NOMO-1 treated with dmso at 0.1 percent for 144 hours (cell line): ENCODE measurements at regions not wholly inside any gene's neighbourhood (a gene's known extent, or its start where the extent isn't known, plus 50 kb on each side); places are given as distances from the start of the nearest gene placed in this dataset.

ENCODE experiments used
- DNase-seq: peaks from one replicate; lab custom pipeline; 2025; ENCODE audit not compliant: unreplicated experiment; lab: John Stamatoyannopoulos, UW

GRCh38 chr11:79897896-79898295 is 457.1 kb upstream of the TENM4 start:
- DNase-seq: no peak

- no peak for DNase-seq
These were observed 455.4 kb upstream of the TENM4 start for GRCh38 chr11:79896258-79896657.

GRCh38 chr11:79894111-79894510 is 453.3 kb upstream of the TENM4 start:
- no peak for DNase-seq

DNA sequence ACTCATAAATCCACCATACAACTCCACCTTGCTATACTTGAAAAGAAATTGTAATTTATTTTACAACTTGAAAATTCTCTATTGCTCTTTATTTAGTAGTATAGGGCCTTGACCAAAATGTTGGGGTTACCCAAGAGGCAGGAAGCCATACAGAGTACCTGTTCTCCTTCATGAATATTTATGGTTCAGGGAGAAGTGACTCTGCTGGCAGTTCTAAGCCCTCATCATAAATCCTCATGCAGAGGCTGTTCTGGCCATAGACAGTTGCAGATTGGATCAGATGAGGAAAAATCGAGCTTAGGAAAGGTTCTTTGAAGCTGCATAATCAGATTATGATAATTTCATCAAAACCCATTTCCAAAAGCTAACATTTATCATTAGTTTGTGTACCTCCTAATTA is 449.4 kb upstream of the TENM4 start:
- no peak for DNase-seq

- DNase-seq: no peak
These were observed 424.1 kb upstream of the TENM4 start for GRCh38 chr11:79864882-79865281.

GRCh38 chr11:79860336-79860735 is 419.5 kb upstream of the TENM4 start:
- DNase-seq: no peak

GRCh38 chr11:79857377-79858214 is 416.8 kb upstream of the TENM4 start:
- no peak for DNase-seq

DNA sequence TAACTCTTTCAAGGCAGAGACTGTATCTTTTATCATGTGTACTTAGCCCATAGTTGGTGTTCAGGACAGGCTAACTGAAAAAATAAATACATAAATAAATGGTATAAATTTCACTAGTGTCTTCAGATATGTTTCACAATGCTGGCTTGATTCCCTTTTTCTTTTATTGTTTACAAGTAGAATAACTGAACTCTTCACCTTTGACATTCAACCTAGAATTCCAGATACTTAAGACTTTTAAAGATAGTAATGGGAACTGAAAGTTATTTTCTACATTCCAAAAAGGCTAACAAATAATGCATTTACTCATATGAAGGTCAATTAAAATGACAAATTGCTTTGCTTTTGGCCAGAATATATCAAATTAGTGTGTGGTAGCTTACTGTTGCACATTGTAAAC is 411.3 kb upstream of the TENM4 start:
- DNase-seq: no peak

DNA sequence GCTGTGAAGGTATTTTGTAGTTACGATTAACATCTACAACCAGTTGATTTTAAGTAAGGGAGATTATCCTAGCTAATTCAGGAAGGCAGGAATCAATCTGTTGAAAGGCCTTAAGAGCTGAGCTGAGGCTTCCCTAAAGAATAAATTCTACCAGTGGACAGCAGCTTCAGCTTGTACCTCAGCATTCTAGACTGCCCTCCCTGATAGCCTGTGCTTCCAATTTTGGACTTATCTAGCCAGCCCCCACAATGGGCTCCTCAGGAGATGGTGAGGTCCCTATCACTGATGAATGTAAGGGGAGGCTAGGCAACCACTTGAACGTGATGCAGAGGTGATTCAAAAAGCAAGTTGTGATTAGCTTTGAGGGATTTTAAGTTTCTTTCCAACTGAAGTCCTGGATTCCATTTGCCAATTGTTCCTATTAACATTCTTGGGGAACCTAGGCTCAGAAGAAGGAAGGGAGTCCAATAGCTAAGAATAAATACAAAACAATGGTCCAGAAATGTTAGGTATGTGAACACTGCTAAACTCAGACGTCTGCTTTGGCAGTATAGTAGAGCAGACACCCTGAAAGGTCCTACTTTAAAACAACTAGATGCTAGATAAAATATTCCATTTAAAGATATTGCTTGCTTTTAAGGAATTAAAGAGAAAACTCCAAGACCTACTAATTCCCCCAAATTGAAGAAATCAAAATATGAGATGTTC is 404.3 kb upstream of the TENM4 start:
- DNase-seq: no peak

DNA sequence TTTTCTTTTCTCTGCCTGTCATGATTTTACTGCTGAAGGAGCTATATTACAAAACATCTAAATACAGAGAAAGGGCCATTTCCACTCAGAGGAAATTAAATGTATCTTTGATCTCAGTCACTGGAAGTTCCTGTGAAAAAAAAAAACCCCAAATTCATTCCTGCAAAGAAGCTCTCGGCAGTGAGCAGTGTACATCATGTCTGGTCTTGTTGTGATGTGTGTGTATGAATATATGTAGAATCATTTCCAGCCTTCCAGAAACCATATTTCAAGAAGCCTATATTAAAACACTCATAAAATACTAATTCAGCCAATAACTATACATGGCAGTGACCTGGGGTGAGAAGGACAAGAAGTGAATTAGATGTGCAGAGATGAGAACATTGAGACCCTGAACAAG is 393.2 kb upstream of the TENM4 start:
- DNase-seq: no peak

DNA sequence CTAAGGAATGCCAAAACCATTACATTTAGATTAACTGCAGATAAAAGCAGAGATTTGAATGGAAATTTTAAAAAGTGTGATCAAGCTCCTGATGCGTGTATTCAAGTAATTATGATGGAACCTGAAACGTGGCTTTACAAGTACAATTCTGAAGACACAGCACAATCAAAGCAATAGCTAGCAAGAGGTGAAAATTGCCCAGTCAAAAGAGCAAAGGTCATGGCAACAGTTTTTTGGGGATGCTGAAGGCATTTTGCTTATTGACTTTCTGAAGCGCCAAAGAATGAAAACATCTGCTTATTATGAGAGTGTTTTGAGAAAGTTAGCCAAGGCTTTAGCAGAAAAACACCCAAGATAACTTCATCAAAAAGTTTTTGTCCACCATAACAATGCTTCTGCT is 389.6 kb upstream of the TENM4 start:
- DNase-seq: no peak

GRCh38 chr11:79829891-79830290 is 389.1 kb upstream of the TENM4 start:
- no peak for DNase-seq

- DNase-seq: no peak
These were observed 381.9 kb upstream of the TENM4 start for GRCh38 chr11:79822766-79823165.

GRCh38 chr11:79813551-79813950 is 372.7 kb upstream of the TENM4 start:
- no peak for DNase-seq

DNA sequence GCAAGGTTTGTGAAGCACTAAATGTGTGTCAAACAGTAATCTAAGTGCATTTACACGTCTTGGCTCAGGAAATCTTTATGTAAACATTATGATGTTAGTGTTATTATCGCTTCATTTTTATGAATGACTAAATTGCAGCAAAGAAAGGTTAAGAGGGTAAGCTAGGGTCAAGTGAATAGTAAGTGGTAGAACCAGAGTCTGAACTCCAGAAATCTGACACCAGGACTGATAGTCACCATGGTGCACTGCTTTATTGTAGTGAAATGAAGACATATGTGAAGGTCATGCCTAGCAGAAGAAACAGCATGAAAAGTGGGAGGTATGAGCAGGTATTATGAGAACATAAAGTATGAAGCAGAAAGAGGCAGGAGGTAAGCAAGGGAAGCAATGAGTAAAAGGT is 368.7 kb upstream of the TENM4 start:
- no peak for DNase-seq

- no peak for DNase-seq
These were observed 366.7 kb upstream of the TENM4 start for GRCh38 chr11:79807506-79807905.

DNA sequence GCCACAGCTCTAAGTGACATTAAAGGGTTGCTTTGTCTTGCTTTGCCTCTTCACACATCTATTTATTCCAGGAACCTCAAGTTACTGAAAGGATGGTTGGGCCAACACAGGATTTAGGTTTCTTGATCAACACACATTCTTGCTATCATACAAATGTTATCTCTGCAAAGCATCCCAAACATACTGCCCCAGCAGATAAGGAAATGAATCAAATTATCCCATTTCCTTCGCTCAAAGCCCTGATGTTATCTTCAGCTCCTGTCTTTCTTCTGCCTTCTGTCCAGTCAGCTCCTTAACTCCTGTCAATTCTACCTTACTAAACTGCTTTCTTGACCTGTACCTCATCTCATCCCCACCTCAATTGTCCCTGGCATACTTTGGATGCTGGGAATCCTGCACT is 355.9 kb upstream of the TENM4 start:
- DNase-seq: no peak

DNA sequence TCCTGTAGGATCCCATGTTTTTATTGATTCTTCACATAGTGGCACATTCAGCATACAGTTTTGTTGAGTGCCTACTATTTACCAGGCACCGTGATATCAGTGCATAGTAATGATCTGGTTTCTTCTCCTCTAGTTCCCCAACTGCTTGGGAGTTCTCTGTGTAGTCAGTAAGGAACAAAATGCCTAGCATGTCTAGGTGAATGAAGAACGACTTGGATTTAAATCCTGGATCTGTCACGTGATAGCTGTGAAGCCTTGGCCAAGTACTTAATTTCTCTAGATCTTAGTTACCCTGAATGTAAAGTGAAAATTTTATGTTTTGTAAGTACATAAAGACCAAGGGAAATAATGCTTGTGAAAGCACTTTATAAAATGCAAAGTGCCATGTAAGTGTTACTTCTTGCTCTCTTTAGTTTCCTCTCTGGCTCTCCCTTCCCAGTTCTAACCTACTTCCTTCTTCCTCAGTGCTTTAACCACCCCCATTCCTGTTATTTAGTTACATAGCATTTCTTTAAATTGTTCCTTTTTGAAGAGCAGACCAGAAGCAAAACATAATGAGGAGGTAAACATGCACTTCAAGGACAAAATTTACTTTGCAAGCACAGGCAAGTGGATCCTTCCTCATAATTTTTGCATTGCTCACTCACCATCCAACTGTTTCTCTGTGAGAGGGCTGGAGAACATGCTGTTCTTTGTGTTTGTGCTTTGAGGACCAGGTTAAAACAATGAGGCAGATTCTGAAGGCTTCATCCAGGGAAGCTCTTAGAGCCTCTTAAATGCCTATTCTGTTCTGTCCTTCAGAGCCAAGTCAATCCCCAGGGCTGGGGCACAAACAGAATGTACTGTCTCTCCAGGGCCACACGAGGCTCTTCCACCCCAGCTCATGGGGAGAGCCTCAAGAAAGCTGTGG is 353.9 kb upstream of the TENM4 start:
- DNase-seq: no peak

DNA sequence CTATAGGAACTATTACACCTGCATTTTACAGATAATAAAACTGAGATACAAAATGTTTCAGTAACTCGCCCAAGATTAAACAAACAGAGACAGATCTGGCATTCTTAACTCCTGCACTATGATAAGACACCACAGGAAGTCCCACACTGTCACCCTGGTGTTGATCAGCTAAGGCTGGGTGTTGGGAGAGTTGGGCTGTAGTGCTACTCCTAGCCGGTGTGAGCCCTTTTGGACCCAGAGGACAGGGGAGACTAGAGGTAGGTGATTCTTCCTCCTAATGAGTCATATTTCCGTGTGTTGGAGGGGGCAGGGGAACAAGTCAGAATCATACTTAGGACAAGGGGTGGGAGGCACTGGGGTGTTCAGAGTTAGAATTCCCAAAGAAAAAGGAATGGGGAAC is 353.2 kb upstream of the TENM4 start:
- no peak for DNase-seq

DNA sequence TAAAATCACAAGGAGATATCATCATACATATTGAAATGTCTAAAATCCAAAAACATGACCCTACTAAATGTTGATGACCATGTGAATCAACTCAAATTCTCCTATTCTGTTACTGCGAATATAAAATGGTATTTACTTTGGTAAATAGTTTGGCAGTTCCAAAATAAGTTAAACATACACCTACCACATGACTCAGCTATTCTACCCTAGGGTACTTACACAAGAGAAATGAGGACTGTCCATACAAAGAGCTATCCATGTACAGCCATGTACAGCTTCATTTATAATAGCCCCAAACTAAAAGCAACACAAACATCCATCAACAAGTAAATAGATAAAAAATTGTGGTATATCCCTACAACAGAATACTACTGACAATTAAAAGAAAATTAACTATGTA is 346.1 kb upstream of the TENM4 start:
- DNase-seq: no peak

GRCh38 chr11:79783833-79784232 is 343.0 kb upstream of the TENM4 start:
- DNase-seq: no peak

DNA sequence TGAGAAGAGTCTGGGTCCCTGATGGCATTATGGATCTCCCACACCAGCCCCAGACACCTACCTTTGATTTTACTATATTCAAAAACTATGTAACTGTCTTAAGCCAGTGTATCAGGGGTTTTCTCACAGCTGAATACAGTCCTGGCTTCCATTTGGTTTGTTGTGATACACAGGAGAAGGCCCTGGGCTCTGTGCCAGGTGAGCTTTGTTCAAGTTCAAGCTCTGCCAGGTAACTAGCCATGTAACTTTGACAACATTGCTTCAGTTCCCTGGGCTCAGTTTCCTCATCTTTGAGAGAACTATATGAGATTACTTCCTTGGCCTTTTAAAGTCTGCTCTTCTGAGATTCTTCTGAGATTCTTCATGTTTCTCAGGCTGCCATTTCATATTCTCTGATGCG is 327.5 kb upstream of the TENM4 start:
- no peak for DNase-seq
